Osteoblast (primary cell): ENCODE measurements at regions not wholly inside any gene's neighbourhood (a gene's known extent, or its start where the extent isn't known, plus 50 kb on each side); places are given as distances from the start of the nearest gene placed in this dataset.

ENCODE experiments used
- DNase-seq: peaks from one replicate; pipeline ENCODE4 v3.0.0; 2011; ENCODE audit warnings: low spot score, mixed read lengths; ENCODE audit not compliant: insufficient read length; ENCODE audit errors: missing footprints
- H2AFZ ChIP-seq: 2 replicates; pipeline ENCODE4 v1.6.0; 2011; ENCODE audit warnings: mild to moderate bottlenecking, low read length
- H3K27ac ChIP-seq: 2 replicates; pipeline ENCODE4 v1.5.1; 2011; ENCODE audit warnings: mild to moderate bottlenecking, low read depth, low read length, moderate library complexity
- H3K27me3 ChIP-seq: 2 replicates; pipeline ENCODE4 v1.6.0; 2012; ENCODE audit warnings: mild to moderate bottlenecking, control low read depth, inconsistent platforms, low read length, moderate library complexity; ENCODE audit not compliant: insufficient read depth
- H3K36me3 ChIP-seq: 2 replicates; pipeline ENCODE4 v1.5.1; 2011; ENCODE audit warnings: mild to moderate bottlenecking, low read length, control low read depth, moderate library complexity; ENCODE audit not compliant: insufficient read depth
- H3K4me1 ChIP-seq: 2 replicates; pipeline ENCODE4 v1.5.1; 2011; ENCODE audit warnings: mild to moderate bottlenecking, low read length, control low read depth, moderate library complexity; ENCODE audit not compliant: insufficient read depth
- H3K4me2 ChIP-seq: 2 replicates; pipeline ENCODE4 v1.6.0; 2011; ENCODE audit warnings: mild to moderate bottlenecking, low read length; ENCODE audit not compliant: insufficient read depth
- H3K4me3 ChIP-seq: fragments of 200-600 bp; sonication (generic); 3 replicates; pipeline ENCODE4 v1.5.1; 2012; ENCODE audit warnings: mild to moderate bottlenecking, low read length, inconsistent platforms; ENCODE audit not compliant: insufficient read depth
- H3K79me2 ChIP-seq: 2 replicates; pipeline ENCODE4 v1.6.0; 2012; ENCODE audit warnings: mild to moderate bottlenecking, low read length, control low read depth, inconsistent platforms; ENCODE audit not compliant: insufficient read depth
- H3K9me3 ChIP-seq: 2 replicates; pipeline ENCODE4 v1.5.1; 2011; ENCODE audit warnings: low read depth, low read length, control low read depth
- H4K20me1 ChIP-seq: 2 replicates; pipeline ENCODE4 v1.6.0; 2012; ENCODE audit warnings: mild to moderate bottlenecking, low read length, control low read depth; ENCODE audit not compliant: insufficient read depth
- CTCF ChIP-seq: IDR thresholded peaks from 2 replicates; pipeline ENCODE4 v1.5.1; 2011; ENCODE audit warnings: mild to moderate bottlenecking, low read depth, low read length, moderate library complexity; ENCODE audit errors: extremely low read depth

DNA sequence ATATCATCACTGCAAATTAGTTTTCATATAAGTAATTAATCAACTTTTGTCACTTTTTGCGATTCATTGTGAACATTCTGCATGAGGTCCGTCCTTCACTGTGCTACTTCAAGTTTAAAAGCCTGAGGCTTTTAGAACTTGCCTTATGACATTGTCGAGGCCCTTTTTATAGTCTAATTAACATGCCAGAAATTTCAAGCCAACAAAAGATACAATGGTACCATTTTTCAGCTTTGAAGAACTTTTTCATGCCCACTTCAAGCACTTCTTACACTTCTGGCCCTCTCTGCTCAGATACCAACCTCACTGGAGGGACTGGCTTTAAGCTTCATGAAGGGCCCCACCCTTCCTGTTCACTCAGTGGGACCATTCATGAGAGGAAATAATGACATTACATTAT lies 323.1 kb downstream of the TPBG start:
- no peak for DNase-seq
- Histone ChIP-seq H2AFZ (no peak overlapping the region), H3K4me1 (no peaks in the 10 kb centered on the region), H3K79me2 (no peaks in the 10 kb centered on the region), H3K27me3 (peaks cover 18% of the 10 kb centered on the region), H3K27ac (no peak overlapping the region), H3K4me2 (no peak overlapping the region), H3K9me3 (no peaks in the 10 kb centered on the region), H3K4me3 (no peak overlapping the region), H4K20me1 (no peaks in the 10 kb centered on the region), H3K36me3 (no peaks in the 10 kb centered on the region)
- TF ChIP-seq CTCF, result no peak

- H4K20me1 ChIP-seq, result no peaks in the 10 kb centered on the region
Observed at GRCh38 chr6:82687855-82688254, 324.2 kb downstream of the TPBG start.

DNA sequence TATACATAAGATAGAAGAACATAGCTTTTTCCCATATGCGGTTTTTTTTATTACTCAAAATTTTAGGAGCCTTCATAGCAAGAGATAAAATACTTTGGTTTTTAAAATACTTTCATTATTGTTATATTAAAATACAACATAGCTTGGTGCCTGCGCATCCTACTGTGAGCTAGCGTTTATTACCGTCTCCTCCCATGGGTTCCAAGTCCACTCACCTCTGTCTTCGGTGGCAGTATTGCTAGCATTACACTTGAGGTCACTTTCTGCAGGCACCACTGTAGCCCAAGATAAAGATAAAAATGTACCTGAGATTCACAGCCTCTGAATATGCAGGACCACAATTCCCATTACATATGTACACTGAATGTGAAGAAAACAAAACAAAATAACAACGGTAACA lies 326.7 kb downstream of the TPBG start:
- no peaks in the 10 kb centered on the region for H4K20me1 ChIP-seq
- peaks cover 26% of the 10 kb centered on the region for H3K27me3 ChIP-seq
- no peak overlapping the region for H2AFZ ChIP-seq
- no peaks in the 10 kb centered on the region for H3K4me1 ChIP-seq
- H3K4me2 ChIP-seq, result no peak overlapping the region
- H3K79me2 ChIP-seq, result no peaks in the 10 kb centered on the region
- H3K9me3 ChIP-seq, result no peaks in the 10 kb centered on the region
- no peak for DNase-seq
- no peak overlapping the region for H3K4me3 ChIP-seq
- no peaks in the 10 kb centered on the region for H3K36me3 ChIP-seq
- no peak for TF ChIP-seq CTCF
- no peak overlapping the region for H3K27ac ChIP-seq

More at GRCh38 chr6:82687855-82688254, 324.2 kb downstream of the TPBG start:
- no peak for DNase-seq
- H2AFZ ChIP-seq, result no peak overlapping the region
- no peaks in the 10 kb centered on the region for H3K79me2 ChIP-seq
- H3K4me1 ChIP-seq, result no peaks in the 10 kb centered on the region
- H3K36me3 ChIP-seq, result no peaks in the 10 kb centered on the region
- no peaks in the 10 kb centered on the region for H3K9me3 ChIP-seq
- H3K4me2 ChIP-seq, result no peak overlapping the region
- no peak overlapping the region for H3K4me3 ChIP-seq
- H3K27ac ChIP-seq, result no peak overlapping the region
- peaks cover 26% of the 10 kb centered on the region for H3K27me3 ChIP-seq
- no peak for TF ChIP-seq CTCF

DNA sequence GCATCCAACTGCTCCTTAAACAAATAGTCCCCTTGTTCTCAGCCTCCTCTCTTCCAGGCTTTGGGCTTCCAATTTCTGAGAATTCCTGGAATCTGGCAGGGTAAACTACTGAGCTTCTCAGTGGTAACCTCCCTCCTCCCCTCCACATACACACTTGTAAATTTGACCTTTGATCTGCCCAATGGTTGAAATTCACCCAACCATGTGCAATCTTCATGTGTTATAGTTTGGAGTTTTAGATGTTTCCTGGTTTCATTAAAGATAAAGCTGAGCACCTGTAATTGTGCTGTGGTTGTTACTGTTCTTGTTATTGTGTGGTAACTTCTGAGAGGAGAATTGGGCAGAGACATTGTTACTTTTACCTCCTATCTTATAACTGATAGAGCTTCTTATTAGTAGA lies 328.4 kb downstream of the TPBG start:
- DNase-seq, result no peak
- no peak for TF ChIP-seq CTCF
- H3K36me3 ChIP-seq, result no peaks in the 10 kb centered on the region
- H3K4me3 ChIP-seq, result no peak overlapping the region
- no peaks in the 10 kb centered on the region for H3K9me3 ChIP-seq
- H2AFZ ChIP-seq, result no peak overlapping the region
- no peaks in the 10 kb centered on the region for H3K79me2 ChIP-seq
- no peaks in the 10 kb centered on the region for H4K20me1 ChIP-seq
- no peak overlapping the region for H3K27ac ChIP-seq
- peaks cover 20% of the 10 kb centered on the region for H3K27me3 ChIP-seq
- H3K4me2 ChIP-seq, result no peak overlapping the region
- no peaks in the 10 kb centered on the region for H3K4me1 ChIP-seq
